Cardiac muscle cell (in vitro differentiated cells and primary cell): ENCODE measurements at regions not wholly inside any gene's neighbourhood (a gene's known extent, or its start where the extent isn't known, plus 50 kb on each side); places are given as distances from the start of the nearest gene placed in this dataset.

ENCODE experiments used
- DNase-seq, 2 donors: peaks; one replicate each; pipeline versions ENCODE4 v3.0.0 to v3.0.0-alpha.2; 2010 to 2017; ENCODE audit warnings: low read depth in 1 of 2, low spot score in 1 of 2
- H3K27ac ChIP-seq: fragments of 200-600 bp; sonication (generic); 2 replicates; pipeline ENCODE4 v1.5.1; 2016
- H3K27me3 ChIP-seq: fragments of 200-600 bp; sonication (generic); 2 replicates; pipeline ENCODE4 v1.6.0; 2016; ENCODE audit warnings: control low read depth
- H3K36me3 ChIP-seq: fragments of 200-600 bp; sonication (generic); 2 replicates; pipeline ENCODE4 v1.5.1; 2016; ENCODE audit warnings: control low read depth
- H3K4me1 ChIP-seq: fragments of 200-600 bp; sonication (generic); 2 replicates; pipeline ENCODE4 v1.8.1; 2017; ENCODE audit warnings: low read depth, mild to moderate bottlenecking, mixed run types
- H3K4me3 ChIP-seq: fragments of 200-600 bp; sonication (generic); 2 replicates; pipeline ENCODE4 v1.5.1; 2016; ENCODE audit warnings: mild to moderate bottlenecking
- H3K9me3 ChIP-seq: fragments of 200-600 bp; sonication (generic); 2 replicates; pipeline ENCODE4 v1.5.1; 2017; ENCODE audit warnings: low read depth, mild to moderate bottlenecking, control low read depth
- CTCF ChIP-seq: IDR thresholded peaks from 2 replicates; pipeline ENCODE4 v1.5.1; 2012; ENCODE audit warnings: low read depth, mild to moderate bottlenecking, low read length

DNA sequence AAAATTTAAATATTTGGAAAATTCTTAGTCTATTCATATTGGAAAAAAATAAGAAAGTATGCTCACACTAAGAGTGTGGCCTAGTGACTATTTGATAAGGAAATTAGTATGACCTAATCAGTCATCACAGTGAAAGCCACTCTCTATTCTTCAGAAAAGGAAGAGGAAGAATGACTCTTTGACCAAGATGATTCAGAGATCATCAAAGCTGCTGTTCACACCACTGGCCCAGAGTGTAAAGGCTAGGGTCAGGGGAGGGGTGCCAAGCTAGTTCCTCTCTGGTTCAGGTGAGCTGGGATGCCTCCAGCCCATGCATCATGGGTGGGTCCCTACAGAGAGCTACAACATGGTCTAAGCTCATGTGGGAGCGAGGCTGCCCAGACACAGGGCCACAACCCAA lies 396.9 kb upstream of the NDST3 start:
- Histone ChIP-seq H3K27me3 (no peaks in the 10 kb centered on the region), H3K4me1 (peaks cover 25% of the 10 kb centered on the region), H3K4me3 (no peak overlapping the region), H3K9me3 (no peaks in the 10 kb centered on the region), H3K27ac (no peak overlapping the region), H3K36me3 (no peaks in the 10 kb centered on the region)
- no peak for TF ChIP-seq CTCF
- no peak for DNase-seq

DNA sequence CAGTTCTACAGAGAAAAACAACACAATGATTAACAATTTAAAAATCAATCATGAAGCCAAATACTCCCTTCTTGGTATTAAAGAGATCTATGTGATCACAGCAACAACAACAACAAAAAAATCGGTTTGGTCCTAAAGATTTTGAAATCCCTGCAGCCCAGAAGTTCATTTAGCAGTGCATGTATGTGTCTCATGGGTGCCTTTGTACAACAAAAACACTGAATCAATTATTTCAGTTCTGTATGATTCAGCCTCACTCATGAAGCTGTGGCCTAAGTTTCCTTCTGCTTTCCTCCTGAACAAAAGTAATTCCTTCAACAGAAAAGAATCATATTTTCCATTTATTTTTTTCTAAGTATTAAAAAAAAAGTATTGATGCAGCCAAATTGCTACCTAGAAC lies 393.4 kb upstream of the NDST3 start:
- H3K36me3 ChIP-seq, result no peaks in the 10 kb centered on the region
- no peak overlapping the region for H3K27ac ChIP-seq
- H3K4me1 ChIP-seq, result peaks cover 25% of the 10 kb centered on the region
- TF ChIP-seq CTCF, result no peak
- H3K4me3 ChIP-seq, result no peak overlapping the region
- no peaks in the 10 kb centered on the region for H3K27me3 ChIP-seq
- no peak for DNase-seq
- no peaks in the 10 kb centered on the region for H3K9me3 ChIP-seq

- Histone ChIP-seq H3K9me3 (no peaks in the 10 kb centered on the region), H3K4me1 (peaks cover 25% of the 10 kb centered on the region), H3K36me3 (no peaks in the 10 kb centered on the region), H3K27me3 (no peaks in the 10 kb centered on the region), H3K4me3 (no peak overlapping the region), H3K27ac (no peak overlapping the region)
- DNase-seq, result no peak
- no peak for TF ChIP-seq CTCF
These were observed 392.8 kb upstream of the NDST3 start for GRCh38 chr4:117641519-117641918.

DNA sequence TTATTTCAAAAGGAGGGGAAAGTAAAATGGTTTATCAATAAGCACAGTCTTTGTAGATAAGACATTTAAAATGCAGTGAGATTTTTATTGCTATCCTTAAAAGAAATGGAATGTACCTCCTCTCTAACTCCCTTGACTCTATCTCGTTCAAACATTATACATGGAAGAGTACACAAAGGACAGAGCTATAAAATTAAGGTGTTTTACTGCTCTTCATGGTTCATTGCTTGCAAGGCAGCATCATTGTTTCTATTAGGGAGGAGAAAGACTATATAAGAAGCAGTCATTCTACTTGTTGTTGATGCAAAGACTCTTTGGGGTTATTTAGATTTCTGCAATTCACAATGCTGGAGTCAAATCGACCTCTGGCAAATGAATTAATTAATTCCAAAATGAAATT lies 380.2 kb upstream of the NDST3 start:
- DNase-seq, result no peak
- H3K27me3 ChIP-seq, result no peaks in the 10 kb centered on the region
- H3K27ac ChIP-seq, result no peak overlapping the region
- H3K36me3 ChIP-seq, result no peaks in the 10 kb centered on the region
- TF ChIP-seq CTCF, result no peak
- H3K9me3 ChIP-seq, result no peaks in the 10 kb centered on the region
- no peak overlapping the region for H3K4me3 ChIP-seq
- no peaks in the 10 kb centered on the region for H3K4me1 ChIP-seq

DNA sequence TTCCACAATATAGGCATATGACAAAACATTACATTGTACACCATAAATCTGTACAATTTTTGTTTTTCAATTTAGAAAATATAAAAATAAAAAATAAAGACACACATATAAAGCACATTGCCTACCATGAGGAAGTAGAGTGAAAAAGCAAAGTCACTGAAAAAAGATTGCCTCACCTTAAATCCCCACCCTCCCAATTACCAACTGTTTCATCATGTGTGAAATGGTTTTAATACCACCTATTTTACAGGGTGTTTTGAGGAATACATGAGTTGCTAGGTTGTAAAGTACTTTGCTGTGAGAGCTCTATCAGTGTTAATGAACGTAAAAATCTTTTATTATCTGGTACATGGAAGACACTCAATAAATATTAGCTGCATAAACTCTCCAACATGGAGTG lies 373.6 kb upstream of the NDST3 start:
- Histone ChIP-seq H3K4me1 (no peaks in the 10 kb centered on the region), H3K27me3 (no peaks in the 10 kb centered on the region), H3K36me3 (no peaks in the 10 kb centered on the region)

More for the DNA sequence above, 373.6 kb upstream of the NDST3 start:
- Histone ChIP-seq H3K27ac (no peak overlapping the region), H3K9me3 (no peaks in the 10 kb centered on the region), H3K4me3 (no peak overlapping the region)
- no peak for TF ChIP-seq CTCF
- DNase-seq, result no peak
